ENCODE measurements at regions not wholly inside any gene's neighbourhood (a gene's known extent, or its start where the extent isn't known, plus 50 kb on each side); places are given as distances from the start of the nearest gene placed in this dataset.

DNA sequence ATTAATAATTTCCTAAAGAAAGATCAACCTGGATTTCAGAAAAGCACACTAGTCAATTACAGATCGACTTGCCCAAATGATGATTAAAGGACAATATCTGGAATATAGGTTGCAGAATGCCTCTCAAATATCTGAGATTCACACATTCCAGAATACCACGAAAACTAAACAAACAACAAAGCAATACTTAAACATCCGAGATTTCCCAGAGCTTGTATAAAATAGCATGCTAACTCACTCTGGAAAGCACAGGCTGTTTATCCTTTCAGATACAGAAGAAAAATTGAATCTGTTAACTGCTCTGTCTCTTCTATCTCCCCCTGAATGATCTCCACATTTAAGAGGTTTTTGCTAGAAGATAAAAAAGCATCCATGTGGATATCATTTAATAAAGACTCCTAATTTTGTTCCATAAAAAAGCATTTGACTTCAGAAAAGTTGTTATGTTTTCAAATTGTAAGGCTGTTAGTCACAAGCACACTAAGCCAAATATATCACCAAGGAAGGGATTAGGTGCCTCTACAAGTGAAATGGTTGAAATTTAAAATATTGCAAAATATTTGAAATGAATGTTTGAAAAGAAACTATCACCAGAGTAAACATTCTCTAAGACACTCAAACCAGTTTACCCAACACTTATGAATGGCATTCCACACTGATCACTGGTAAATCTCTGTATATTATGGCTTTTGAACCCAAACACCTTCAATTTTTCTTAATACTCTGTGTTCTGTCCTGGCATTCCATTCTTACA is 865.1 kb upstream of the ADAMTS5 start:
- Histone ChIP-seq H3K27ac (ENCODE audit: insufficient read depth in 1 of 2, low read depth in 1 of 2, low read length in 2 of 2, poor library complexity in 1 of 2, severe bottlenecking in 2 of 2) (no peak overlapping the region), H3K4me3 (ENCODE audit: control insufficient read depth in 1 of 7, extremely low read depth in 1 of 7, insufficient read depth in 4 of 7, low read depth in 2 of 7, low read length in 6 of 7) (no peak overlapping the region), H3K9me3 (ENCODE audit: control extremely low read depth in 1 of 5, control insufficient read depth in 4 of 5, insufficient read depth in 2 of 5, low read depth in 1 of 5, low read length in 4 of 5) (no peaks in the 10 kb centered on the region), H3K27me3 (replicated peaks in 2 of 5; ENCODE audit: control insufficient read depth in 4 of 5, insufficient read depth in 5 of 5, low read length in 4 of 5) (no peaks in the 10 kb centered on the region), H3K4me1 (ENCODE audit: control extremely low read depth in 1 of 4, control insufficient read depth in 4 of 4, insufficient read depth in 4 of 4, low read length in 3 of 4) (no peaks in the 10 kb centered on the region), H3K36me3 (ENCODE audit: control insufficient read depth in 4 of 4, insufficient read depth in 4 of 4, low read length in 3 of 4) (no peaks in the 10 kb centered on the region)
- DNase-seq: no peak
- POLR2A ChIA-PET: no interaction called here
- 83% methylated on average over 2 of the region's 3 CpGs for WGBS (ENCODE audit: insufficient coverage)
- CTCF ChIA-PET: no interaction called here

DNA sequence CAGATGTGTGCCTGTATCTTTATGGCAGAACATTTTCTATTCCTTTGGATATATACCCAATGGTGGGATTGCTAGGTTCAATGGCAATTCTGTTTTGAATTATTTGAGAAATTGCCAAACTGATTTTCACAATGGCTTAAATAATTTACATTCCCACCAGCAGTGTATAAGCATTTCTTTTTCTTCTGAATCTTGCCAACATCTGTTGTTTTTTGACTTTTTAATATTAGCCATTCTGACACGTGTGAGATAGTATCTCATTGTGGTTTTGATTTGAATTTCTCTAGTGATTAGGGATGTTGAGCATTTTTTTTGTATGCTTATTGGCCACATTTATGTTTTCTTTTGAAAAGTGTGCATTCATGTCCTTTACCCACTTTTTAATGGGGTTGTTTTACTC is 864.3 kb upstream of the ADAMTS5 start:
- no peaks in the 10 kb centered on the region for H3K4me1 ChIP-seq (ENCODE audit: control extremely low read depth in 1 of 4, control insufficient read depth in 4 of 4, insufficient read depth in 4 of 4, low read length in 3 of 4)
- ChIA-PET POLR2A (no interaction called here), CTCF (no interaction called here)
- no CpG with 5 or more reads among the region's 1 CpG for WGBS (ENCODE audit: insufficient coverage)
- H3K4me3 ChIP-seq (ENCODE audit: control insufficient read depth in 1 of 7, extremely low read depth in 1 of 7, insufficient read depth in 4 of 7, low read depth in 2 of 7, low read length in 6 of 7): no peak overlapping the region
- H3K27me3 ChIP-seq (replicated peaks in 2 of 5; ENCODE audit: control insufficient read depth in 4 of 5, insufficient read depth in 5 of 5, low read length in 4 of 5): no peaks in the 10 kb centered on the region
- DNase-seq: no peak
- no peaks in the 10 kb centered on the region for H3K9me3 ChIP-seq (ENCODE audit: control extremely low read depth in 1 of 5, control insufficient read depth in 4 of 5, insufficient read depth in 2 of 5, low read depth in 1 of 5, low read length in 4 of 5)
- H3K36me3 ChIP-seq (ENCODE audit: control insufficient read depth in 4 of 4, insufficient read depth in 4 of 4, low read length in 3 of 4): no peaks in the 10 kb centered on the region
- H3K27ac ChIP-seq (ENCODE audit: insufficient read depth in 1 of 2, low read depth in 1 of 2, low read length in 2 of 2, poor library complexity in 1 of 2, severe bottlenecking in 2 of 2): no peak overlapping the region

DNA sequence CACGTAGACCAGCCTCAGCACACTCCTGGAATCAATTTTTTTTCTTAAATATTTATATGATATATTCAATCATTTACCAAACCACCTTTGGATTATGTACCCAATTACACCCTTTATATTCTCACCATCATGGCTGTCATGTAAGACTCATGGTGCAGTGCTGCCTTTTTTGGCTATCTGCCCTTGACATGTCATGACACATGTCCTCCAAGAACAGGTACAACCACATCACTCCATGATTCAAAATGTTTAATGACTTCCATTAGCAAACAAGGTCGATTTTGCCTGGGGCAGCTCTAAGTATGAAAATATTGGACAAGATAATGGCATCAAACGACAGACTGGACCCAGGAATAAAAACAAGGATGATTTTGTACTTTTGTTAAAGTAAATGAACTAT is 861.1 kb upstream of the ADAMTS5 start:
- POLR2A ChIA-PET: no interaction called here
- CTCF ChIA-PET: no interaction called here
- H3K4me3 ChIP-seq (ENCODE audit: control insufficient read depth in 1 of 7, extremely low read depth in 1 of 7, insufficient read depth in 4 of 7, low read depth in 2 of 7, low read length in 6 of 7): no peak overlapping the region
- WGBS (ENCODE audit: insufficient coverage): 40% methylated on average over 1 of the region's 3 CpGs
- no peaks in the 10 kb centered on the region for H3K27me3 ChIP-seq (replicated peaks in 2 of 5; ENCODE audit: control insufficient read depth in 4 of 5, insufficient read depth in 5 of 5, low read length in 4 of 5)
- H3K27ac ChIP-seq (ENCODE audit: insufficient read depth in 1 of 2, low read depth in 1 of 2, low read length in 2 of 2, poor library complexity in 1 of 2, severe bottlenecking in 2 of 2): no peak overlapping the region
- no peaks in the 10 kb centered on the region for H3K4me1 ChIP-seq (ENCODE audit: control extremely low read depth in 1 of 4, control insufficient read depth in 4 of 4, insufficient read depth in 4 of 4, low read length in 3 of 4)
- H3K9me3 ChIP-seq (ENCODE audit: control extremely low read depth in 1 of 5, control insufficient read depth in 4 of 5, insufficient read depth in 2 of 5, low read depth in 1 of 5, low read length in 4 of 5): no peaks in the 10 kb centered on the region
- no peak for DNase-seq
- H3K36me3 ChIP-seq (ENCODE audit: control insufficient read depth in 4 of 4, insufficient read depth in 4 of 4, low read length in 3 of 4): no peaks in the 10 kb centered on the region

DNA sequence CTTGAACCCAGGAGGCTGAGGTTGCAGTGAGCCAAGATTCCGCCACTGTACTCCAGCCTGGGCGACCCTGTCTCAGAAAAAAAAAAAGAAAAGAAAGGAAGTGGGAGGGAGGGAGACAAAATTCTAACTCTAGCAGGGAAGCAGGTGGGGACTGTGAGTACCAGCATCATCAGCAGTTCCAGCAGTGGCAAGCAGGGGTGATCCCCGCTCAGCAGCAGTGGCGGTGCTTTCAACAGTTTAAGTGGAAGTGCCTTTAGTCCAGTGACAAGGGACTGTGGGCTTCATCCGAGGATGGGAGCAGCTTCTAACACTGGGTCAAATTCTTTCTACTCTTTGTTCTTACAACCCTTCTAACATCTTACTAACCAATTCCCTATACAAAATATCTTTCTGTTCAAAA is 858.1 kb upstream of the ADAMTS5 start:
- H3K36me3 ChIP-seq (ENCODE audit: control insufficient read depth in 4 of 4, insufficient read depth in 4 of 4, low read length in 3 of 4): no peaks in the 10 kb centered on the region
- POLR2A ChIA-PET: no interaction called here
- H3K9me3 ChIP-seq (ENCODE audit: control extremely low read depth in 1 of 5, control insufficient read depth in 4 of 5, insufficient read depth in 2 of 5, low read depth in 1 of 5, low read length in 4 of 5): no peaks in the 10 kb centered on the region
- H3K4me3 ChIP-seq (ENCODE audit: control insufficient read depth in 1 of 7, extremely low read depth in 1 of 7, insufficient read depth in 4 of 7, low read depth in 2 of 7, low read length in 6 of 7): no peak overlapping the region
- no peak overlapping the region for H3K27ac ChIP-seq (ENCODE audit: insufficient read depth in 1 of 2, low read depth in 1 of 2, low read length in 2 of 2, poor library complexity in 1 of 2, severe bottlenecking in 2 of 2)
- H3K4me1 ChIP-seq (ENCODE audit: control extremely low read depth in 1 of 4, control insufficient read depth in 4 of 4, insufficient read depth in 4 of 4, low read length in 3 of 4): no peaks in the 10 kb centered on the region
- WGBS (ENCODE audit: insufficient coverage): 85% methylated on average over 5 of the region's 5 CpGs
- no peak for DNase-seq
- no peaks in the 10 kb centered on the region for H3K27me3 ChIP-seq (replicated peaks in 2 of 5; ENCODE audit: control insufficient read depth in 4 of 5, insufficient read depth in 5 of 5, low read length in 4 of 5)
- CTCF ChIA-PET: no interaction called here

DNA sequence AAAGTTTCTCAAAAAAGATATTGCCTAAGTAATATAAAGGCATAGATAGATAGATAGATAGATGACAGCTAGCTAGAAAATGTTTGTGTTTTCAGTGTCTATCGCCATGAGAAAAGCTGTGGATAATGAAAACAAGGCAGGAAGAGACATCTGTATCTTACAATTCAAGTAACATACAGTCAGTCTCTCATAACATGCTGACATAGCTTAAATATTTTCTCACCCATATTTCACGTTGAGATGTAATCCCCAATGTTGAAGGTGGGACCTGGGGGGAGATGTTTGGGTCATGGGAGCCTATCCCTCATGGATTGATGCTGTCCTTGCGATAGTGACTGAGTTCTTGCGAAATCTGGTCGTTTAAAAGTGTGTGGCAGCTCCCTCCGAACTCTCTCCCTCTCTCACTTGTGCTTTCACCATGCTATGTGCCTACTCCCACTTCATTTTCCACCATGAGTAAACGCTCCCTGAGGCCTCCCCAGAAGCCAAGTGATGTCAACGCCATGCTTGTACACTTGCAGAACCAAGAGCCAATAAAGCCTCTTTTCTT is 856.8 kb upstream of the ADAMTS5 start:
- H3K27me3 ChIP-seq (replicated peaks in 2 of 5; ENCODE audit: control insufficient read depth in 4 of 5, insufficient read depth in 5 of 5, low read length in 4 of 5): no peaks in the 10 kb centered on the region
- no peak overlapping the region for H3K27ac ChIP-seq (ENCODE audit: insufficient read depth in 1 of 2, low read depth in 1 of 2, low read length in 2 of 2, poor library complexity in 1 of 2, severe bottlenecking in 2 of 2)
- H3K9me3 ChIP-seq (ENCODE audit: control extremely low read depth in 1 of 5, control insufficient read depth in 4 of 5, insufficient read depth in 2 of 5, low read depth in 1 of 5, low read length in 4 of 5): no peaks in the 10 kb centered on the region
- no peaks in the 10 kb centered on the region for H3K4me1 ChIP-seq (ENCODE audit: control extremely low read depth in 1 of 4, control insufficient read depth in 4 of 4, insufficient read depth in 4 of 4, low read length in 3 of 4)
- ChIA-PET CTCF (no interaction called here), POLR2A (no interaction called here)
- 92% methylated on average over 6 of the region's 8 CpGs for WGBS (ENCODE audit: insufficient coverage)
- no peak overlapping the region for H3K4me3 ChIP-seq (ENCODE audit: control insufficient read depth in 1 of 7, extremely low read depth in 1 of 7, insufficient read depth in 4 of 7, low read depth in 2 of 7, low read length in 6 of 7)
- no peak for DNase-seq
- H3K36me3 ChIP-seq (ENCODE audit: control insufficient read depth in 4 of 4, insufficient read depth in 4 of 4, low read length in 3 of 4): no peaks in the 10 kb centered on the region

DNA sequence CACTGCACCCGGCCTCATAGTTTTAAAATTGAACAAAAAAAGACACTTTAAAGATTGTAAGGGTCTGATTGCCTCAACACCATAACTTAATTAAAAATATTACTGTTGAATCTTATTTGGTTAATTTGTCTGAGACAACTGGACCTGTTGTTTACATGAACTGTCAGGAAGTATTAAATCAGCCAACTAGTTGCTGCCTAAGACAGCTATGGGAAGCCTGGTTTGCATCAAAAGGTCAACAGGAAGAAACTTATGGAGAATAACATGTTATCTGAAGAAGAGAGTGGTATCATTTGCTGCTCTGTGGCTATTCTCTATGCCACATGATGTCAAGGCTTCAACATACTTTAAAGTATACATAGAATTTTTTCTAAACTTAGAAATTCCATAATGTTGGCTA is 853.5 kb upstream of the ADAMTS5 start:
- WGBS (ENCODE audit: insufficient coverage): no CpG with 5 or more reads among the region's 1 CpG
- ChIA-PET CTCF (no interaction called here), POLR2A (no interaction called here)
- Histone ChIP-seq H3K4me3 (ENCODE audit: control insufficient read depth in 1 of 7, extremely low read depth in 1 of 7, insufficient read depth in 4 of 7, low read depth in 2 of 7, low read length in 6 of 7) (no peak overlapping the region), H3K27me3 (replicated peaks in 2 of 5; ENCODE audit: control insufficient read depth in 4 of 5, insufficient read depth in 5 of 5, low read length in 4 of 5) (no peaks in the 10 kb centered on the region), H3K9me3 (ENCODE audit: control extremely low read depth in 1 of 5, control insufficient read depth in 4 of 5, insufficient read depth in 2 of 5, low read depth in 1 of 5, low read length in 4 of 5) (peaks cover 0 to 1% (median 0%) of the 10 kb centered on the region in 5 experiments), H3K36me3 (ENCODE audit: control insufficient read depth in 4 of 4, insufficient read depth in 4 of 4, low read length in 3 of 4) (no peaks in the 10 kb centered on the region), H3K27ac (ENCODE audit: insufficient read depth in 1 of 2, low read depth in 1 of 2, low read length in 2 of 2, poor library complexity in 1 of 2, severe bottlenecking in 2 of 2) (no peak overlapping the region), H3K4me1 (ENCODE audit: control extremely low read depth in 1 of 4, control insufficient read depth in 4 of 4, insufficient read depth in 4 of 4, low read length in 3 of 4) (no peaks in the 10 kb centered on the region)
- no peak for DNase-seq

DNA sequence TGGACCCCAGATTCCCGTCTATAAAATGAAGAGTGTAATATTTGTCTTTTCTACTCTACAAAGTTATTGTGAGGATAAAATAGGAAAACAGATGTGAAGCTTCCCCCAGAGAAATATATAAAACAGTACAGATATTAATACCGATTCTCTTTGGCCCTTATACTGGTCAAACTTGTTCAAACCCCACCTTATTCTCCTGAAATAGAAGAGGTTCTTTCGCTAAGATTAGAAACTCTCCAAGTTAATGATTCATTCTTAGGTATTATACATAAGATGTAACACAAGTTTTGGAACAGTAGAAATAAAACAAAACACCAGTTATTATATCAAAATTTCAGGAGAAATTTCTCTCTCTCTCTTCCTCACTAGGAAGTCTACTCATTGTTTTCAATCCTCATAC is 852.4 kb upstream of the ADAMTS5 start:
- Histone ChIP-seq H3K9me3 (ENCODE audit: control extremely low read depth in 1 of 5, control insufficient read depth in 4 of 5, insufficient read depth in 2 of 5, low read depth in 1 of 5, low read length in 4 of 5) (peaks cover 0 to 1% (median 0%) of the 10 kb centered on the region in 5 experiments), H3K4me3 (ENCODE audit: control insufficient read depth in 1 of 7, extremely low read depth in 1 of 7, insufficient read depth in 4 of 7, low read depth in 2 of 7, low read length in 6 of 7) (no peak overlapping the region), H3K27me3 (replicated peaks in 2 of 5; ENCODE audit: control insufficient read depth in 4 of 5, insufficient read depth in 5 of 5, low read length in 4 of 5) (no peaks in the 10 kb centered on the region), H3K27ac (ENCODE audit: insufficient read depth in 1 of 2, low read depth in 1 of 2, low read length in 2 of 2, poor library complexity in 1 of 2, severe bottlenecking in 2 of 2) (no peak overlapping the region), H3K4me1 (ENCODE audit: control extremely low read depth in 1 of 4, control insufficient read depth in 4 of 4, insufficient read depth in 4 of 4, low read length in 3 of 4) (no peaks in the 10 kb centered on the region), H3K36me3 (ENCODE audit: control insufficient read depth in 4 of 4, insufficient read depth in 4 of 4, low read length in 3 of 4) (no peaks in the 10 kb centered on the region)
- WGBS (ENCODE audit: insufficient coverage): no CpG with 5 or more reads among the region's 3 CpGs
- DNase-seq: no peak
- POLR2A ChIA-PET: no interaction called here
- CTCF ChIA-PET: interaction anchor here (0.8 kb wide), 1 partner anchor 10 kb away, joined by 5 read pairs; no protein-coding TSS in a partner anchor

Data from common myeloid progenitor, CD34-positive (primary cell).